ENCODE measurements at regions not wholly inside any gene's neighbourhood (a gene's known extent, or its start where the extent isn't known, plus 50 kb on each side); places are given as distances from the start of the nearest gene placed in this dataset.
"Not testable (repeated sequence)": the region's sequence is repeated elsewhere in the genome, so short reads cannot be mapped to it uniquely, and the experiment has no call there.

DNA sequence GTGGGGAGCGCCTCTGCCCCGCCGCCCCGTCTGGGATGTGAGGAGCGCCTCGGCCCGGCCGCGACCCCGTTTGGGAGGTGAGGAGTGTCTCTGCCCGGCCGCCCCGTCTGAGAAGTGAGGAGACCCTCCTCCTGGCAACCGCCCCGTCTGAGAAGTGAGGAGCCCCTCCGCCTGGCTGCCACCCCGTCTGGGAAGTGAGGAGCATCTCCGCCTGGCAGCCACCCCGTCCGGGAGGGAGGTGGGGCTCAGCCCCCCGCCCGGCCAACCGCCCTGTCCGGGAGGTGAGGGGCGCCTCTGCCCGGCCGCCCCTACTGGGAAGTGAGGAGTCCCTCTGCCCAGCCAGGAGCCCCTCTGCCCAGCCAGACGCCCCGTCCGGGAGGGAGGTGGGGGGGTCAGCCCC, 61.8 kb upstream of the SVIL start:
- TF ChIP-seq, protein P1, sequence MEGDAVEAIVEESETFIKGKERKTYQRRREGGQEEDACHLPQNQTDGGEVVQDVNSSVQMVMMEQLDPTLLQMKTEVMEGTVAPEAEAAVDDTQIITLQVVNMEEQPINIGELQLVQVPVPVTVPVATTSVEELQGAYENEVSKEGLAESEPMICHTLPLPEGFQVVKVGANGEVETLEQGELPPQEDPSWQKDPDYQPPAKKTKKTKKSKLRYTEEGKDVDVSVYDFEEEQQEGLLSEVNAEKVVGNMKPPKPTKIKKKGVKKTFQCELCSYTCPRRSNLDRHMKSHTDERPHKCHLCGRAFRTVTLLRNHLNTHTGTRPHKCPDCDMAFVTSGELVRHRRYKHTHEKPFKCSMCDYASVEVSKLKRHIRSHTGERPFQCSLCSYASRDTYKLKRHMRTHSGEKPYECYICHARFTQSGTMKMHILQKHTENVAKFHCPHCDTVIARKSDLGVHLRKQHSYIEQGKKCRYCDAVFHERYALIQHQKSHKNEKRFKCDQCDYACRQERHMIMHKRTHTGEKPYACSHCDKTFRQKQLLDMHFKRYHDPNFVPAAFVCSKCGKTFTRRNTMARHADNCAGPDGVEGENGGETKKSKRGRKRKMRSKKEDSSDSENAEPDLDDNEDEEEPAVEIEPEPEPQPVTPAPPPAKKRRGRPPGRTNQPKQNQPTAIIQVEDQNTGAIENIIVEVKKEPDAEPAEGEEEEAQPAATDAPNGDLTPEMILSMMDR (IDR thresholded peaks at IDR 0.05), result not testable (repeated sequence)
- TF ChIP-seq POLR2A (IDR thresholded peaks at IDR 0.05), result not testable (repeated sequence)
